Fibroblast of skin of scalp (primary cell): ENCODE measurements at regions not wholly inside any gene's neighbourhood (a gene's known extent, or its start where the extent isn't known, plus 50 kb on each side); places are given as distances from the start of the nearest gene placed in this dataset.
"Not testable (repeated sequence)": the region's sequence is repeated elsewhere in the genome, so short reads cannot be mapped to it uniquely, and the experiment has no call there.

Experiments used
- DNase-seq: peaks from one replicate; pipeline ENCODE4 v3.0.0-alpha.2; 2013

GRCh38 chr9:32161209-32161608 is 223.2 kb upstream of the ACO1 start:
- no peak for DNase-seq

DNA sequence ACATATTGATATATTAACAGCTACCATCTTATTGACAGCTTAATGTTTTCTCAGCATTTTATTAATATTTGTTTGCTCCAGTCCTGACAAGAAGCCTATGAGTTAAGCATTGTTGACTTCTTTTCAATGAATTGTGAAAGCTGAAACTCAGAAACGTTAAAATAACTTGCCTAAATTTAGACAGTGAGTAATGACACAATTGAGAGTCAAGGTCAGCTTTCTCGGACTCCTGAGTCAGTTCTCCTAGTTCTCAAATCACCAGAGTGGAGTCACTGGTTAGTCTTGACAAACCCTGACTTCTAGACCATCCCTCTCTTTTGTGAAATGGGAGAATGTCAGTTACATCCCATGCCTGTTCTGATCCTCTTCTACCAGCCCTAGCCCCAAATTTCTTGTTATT is 222.7 kb upstream of the ACO1 start:
- no peak for DNase-seq

DNA sequence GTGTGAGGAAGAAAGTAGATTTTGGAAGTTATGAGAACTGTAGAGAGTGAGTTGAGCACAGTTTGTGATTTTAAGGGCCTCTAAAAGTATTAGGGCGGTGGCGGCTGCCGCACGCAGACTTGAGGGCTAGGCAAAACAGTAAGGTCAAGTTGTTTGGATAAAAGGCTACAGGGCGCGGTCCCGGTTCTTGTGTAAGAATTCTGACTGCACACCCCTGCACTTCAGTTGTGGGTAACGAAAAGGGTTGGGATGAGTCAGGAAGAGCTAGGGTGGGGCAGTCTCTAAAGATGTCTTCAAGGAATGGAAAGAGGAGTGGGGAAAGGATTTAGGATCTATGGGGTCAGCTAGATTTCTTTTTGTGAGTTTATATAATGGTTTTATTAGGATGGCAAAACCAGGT is 218.1 kb upstream of the ACO1 start:
- not testable (repeated sequence) for DNase-seq

DNA sequence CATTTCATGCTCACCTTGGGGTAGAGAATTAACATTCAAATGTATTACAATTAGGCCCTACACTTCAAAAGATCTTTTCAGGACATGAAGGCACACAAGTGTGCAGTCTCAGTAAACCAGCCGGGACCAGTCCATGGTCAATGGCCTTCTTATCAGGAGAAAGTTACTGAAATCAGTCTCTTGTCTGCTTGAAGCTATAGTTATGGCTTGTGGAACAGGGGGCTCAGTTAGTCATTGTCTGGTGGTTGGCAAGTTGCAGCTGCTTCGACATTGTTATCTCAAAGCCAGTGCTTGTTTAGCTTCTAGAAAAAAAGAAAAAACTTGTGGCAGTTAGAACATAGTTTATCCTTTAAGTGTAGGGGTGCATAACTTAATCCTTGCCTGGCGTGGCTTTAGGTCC is 213.1 kb upstream of the ACO1 start:
- DNase-seq: no peak

GRCh38 chr9:32172256-32172655 is 212.2 kb upstream of the ACO1 start:
- DNase-seq: no peak

DNA sequence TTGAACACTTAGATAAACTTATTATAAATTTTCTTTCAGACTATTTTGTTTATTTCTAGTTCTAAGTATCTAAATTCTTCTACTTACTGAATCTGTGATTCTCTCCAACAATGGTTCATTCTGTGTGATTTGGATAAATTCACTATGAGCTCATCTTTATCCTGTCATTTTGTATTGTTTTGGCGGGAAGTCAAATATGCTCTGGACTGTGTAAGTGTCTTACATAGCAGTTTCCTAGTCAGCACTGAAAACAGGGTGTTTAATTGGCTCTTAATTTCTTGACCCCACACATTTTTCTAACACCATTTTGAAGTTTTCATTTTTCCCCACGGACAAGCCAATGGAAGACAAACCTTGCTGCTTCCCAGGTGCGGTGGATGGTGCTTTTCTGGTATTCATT is 207.0 kb upstream of the ACO1 start:
- no peak for DNase-seq

- DNase-seq: no peak
Measured at GRCh38 chr9:32180597-32180996, 203.8 kb upstream of the ACO1 start.

DNA sequence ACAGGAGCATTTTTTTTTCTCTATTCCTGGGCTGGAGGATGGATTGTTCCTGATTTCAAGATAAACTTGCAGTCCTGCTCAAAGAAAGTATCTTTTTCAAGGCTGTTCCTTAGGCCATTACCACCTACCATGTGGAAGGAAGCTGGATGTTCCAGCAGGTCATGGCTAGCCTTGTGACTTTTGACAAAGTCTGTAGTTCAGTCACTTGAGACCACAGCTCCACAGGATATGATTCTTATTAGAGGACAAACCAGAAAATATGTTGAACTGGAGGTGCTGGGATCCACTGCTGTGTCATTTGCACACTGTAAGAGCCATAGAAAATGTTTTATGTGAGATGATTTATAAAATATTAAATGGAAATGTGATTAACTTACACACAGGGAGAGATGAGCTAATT is 184.2 kb upstream of the ACO1 start:
- no peak for DNase-seq

GRCh38 chr9:32200896-32201295 is 183.5 kb upstream of the ACO1 start:
- DNase-seq: no peak

GRCh38 chr9:32209164-32209563 is 175.3 kb upstream of the ACO1 start:
- DNase-seq: not testable (repeated sequence)

GRCh38 chr9:32218100-32218767 is 166.2 kb upstream of the ACO1 start:
- DNase-seq: no peak

DNA sequence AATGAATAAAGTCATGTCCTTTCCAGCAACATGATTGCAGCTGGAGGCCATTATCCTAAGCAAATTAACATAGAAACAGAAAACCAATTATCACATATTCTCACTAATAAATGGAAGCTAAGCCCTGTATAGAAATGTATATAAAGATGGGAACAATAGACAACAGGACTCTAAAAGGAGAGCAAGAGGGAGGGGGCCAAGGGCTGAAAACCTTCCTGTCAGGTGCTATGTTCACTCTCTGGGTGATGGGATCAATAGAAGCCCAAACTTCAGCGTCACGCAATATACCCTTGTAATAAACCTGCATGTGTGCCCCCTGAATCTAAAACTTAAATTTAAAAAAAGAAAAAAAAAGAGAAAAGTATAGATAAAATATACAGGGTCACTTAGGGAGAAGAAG is 163.7 kb upstream of the ACO1 start:
- no peak for DNase-seq

DNA sequence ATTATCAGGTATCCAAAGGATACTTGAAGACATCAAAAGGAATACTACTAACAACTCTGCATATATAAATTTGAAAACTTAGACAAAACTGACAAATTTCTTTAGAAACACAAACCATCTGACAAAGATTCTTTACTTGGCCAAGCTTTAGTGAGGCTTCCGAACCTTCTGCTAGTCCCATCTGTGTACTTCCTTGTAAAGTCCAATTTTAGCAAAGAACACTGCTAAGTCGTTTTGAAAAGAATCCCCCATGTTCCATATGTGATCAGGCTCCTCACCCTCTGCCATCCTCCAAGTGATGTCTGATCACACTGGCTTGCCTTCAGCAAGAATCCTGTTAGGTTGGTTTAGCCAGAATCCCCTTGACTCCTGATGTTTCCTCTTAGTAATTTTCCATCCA is 150.0 kb upstream of the ACO1 start:
- no peak for DNase-seq

GRCh38 chr9:32247168-32247567 is 137.3 kb upstream of the ACO1 start:
- no peak for DNase-seq

GRCh38 chr9:32248189-32248712 is 136.2 kb upstream of the ACO1 start:
- DNase-seq: no peak

DNA sequence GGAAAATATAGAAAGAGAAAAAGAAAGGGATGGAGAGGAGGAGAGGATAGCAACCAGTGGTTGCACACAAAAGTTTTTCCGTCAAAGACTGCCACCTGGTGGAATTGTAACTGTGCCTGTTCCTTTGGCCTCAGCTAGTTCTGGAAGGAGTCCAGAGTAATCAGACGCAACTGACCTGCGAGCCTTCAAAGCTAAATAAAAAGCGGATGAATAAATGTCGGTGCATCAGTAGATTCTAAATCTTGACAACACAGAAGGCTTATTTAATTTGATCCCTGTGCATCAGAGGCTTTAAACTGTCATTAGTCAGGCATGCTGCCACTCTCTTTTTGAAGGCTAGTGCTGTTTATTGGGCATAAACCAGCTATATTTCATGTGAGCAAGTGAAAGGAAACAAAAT is 132.9 kb upstream of the ACO1 start:
- peak; percentile 22 for DNase-seq

DNA sequence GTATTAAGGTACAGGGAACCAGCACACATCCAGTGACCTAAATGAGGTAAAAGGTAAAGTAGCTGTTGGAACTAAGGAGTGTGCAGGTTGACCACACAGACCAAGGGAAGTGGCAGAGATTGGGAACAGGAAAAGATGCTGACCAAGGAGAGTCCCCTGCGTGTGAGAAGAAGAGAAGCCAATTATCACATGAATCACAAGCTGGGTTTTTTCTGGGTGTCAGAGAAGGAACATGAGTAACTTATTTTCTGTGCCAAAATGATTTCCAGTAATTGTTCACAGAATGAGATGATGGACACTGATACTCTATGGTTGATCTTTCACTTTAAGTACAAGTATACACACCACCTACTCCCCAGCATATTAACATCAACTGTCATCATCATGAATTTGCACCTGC is 130.7 kb upstream of the ACO1 start:
- DNase-seq: no peak

- DNase-seq: no peak
Measured at GRCh38 chr9:32255026-32255425, 129.4 kb upstream of the ACO1 start.

DNA sequence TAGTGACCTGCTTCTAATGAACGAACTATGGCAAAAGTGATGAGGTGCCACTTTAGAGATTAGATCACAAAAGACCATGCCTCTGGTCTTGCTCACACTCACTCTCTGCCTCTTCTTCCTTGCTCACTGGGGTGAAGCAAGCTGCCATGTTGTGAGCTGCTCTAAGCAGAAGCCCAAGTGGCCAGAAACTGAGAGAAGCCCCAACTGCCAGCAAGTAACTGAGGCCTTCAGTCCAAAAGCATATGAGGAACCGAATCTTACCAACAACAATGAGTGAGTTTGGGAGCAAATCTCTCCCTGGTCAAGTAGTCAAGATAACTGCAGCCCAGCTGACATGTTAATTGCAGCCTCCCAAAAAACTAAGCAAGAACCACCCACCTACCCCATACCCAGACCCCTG is 126.0 kb upstream of the ACO1 start:
- no peak for DNase-seq

DNA sequence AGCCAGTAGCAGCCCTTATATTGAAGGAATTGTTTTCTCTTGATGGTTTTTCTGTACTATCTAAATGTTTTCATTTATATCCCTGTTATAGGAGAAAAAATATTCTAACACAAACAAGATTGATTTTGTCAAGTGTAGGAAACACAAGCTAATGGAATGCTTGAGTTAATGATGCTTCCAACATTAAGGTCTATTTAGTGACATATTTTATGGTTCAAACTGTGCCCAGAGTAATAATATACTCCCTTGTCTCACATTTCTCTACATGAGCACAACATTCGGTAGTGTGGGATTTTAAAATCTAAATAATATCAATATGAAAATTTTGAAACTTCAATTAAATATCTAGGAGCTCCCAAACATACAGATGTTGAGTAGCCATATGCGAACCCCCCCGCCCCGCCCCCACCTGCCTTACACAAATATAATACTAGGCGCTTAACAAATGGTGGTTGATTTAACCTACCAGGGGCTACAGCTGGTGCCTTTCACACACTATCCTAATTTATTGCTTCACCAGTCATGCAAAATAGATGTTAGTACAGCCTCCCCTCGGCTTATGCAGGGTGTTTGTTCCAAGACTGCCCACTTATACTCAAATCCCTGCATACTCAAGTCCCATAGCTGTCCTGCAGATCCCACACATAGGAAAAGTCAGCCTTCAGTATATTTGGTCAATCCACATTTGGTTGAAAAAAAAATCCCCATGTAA is 124.1 kb upstream of the ACO1 start:
- no peak for DNase-seq

DNA sequence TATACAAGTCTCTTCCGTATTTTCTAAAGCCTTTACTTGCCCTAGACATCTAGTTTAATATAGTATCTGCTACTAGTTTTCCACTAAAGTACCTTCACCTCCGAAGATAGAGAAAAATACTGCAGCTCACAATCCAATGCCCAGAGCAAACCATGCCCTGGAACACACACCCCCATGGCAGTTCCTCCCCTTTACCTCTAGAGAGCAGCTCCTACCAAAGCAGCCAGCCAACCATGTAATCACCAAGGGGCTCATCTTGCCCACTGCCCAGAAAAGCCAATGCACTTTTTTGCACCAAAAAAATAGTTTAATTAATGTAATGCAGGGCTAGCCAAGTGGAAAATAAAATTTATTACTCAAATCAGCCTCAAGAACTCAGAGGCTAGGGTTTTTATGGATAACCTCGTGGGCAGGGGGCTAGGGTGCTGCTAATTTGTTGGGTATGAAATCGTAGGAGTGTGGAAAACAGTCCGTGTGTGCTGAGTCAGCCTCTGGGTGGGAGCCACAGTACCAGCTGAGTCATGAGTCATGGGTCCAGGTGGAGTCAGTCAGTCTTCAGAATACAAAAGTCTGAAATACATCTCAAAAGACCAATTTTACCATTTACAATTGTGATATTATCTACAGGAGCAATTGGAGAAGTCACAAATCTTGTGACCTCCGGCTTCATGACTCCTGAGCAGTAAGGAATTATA is 120.1 kb upstream of the ACO1 start:
- DNase-seq: no peak

GRCh38 chr9:32265037-32265436 is 119.4 kb upstream of the ACO1 start:
- DNase-seq: no peak

DNA sequence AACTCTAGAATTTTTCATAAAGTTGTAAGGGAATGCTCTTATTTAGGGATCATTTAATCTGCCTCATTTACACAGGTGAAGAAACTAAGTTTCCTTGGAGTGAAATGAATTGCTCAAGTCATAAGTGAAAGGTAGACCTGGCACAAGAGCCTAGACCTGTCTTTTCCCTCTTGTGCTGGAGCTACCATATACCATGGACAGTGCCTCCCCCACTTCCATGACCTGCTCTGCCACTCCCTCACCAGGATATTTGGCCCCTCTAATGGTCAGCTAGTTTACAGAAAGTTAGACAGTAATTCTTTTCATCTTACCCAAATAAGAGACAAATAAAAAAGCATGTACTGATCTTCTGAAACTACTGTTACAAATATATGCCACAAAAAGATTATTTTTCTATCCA is 105.5 kb upstream of the ACO1 start:
- no peak for DNase-seq

DNA sequence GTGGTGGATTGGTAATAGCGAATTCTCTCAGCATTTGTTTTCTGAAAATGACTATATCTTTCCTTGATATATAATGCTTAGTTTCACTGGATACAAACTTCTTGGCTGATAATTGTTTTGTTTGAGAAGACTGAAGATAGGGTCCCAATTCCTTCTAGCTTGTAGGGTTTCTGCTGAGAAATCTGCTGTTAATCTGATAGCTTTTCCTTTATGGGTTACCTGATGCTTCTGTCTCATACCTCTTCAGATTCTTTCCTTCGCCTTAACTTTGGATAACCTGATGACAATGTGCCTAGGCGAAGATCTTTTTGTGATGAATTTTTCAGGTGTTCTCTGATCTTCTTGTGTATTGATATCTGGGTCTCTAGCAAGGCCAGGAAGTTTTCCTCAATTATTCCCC is 94.7 kb upstream of the ACO1 start:
- no peak for DNase-seq
